ENCODE measurements at regions not wholly inside any gene's neighbourhood (a gene's known extent, or its start where the extent isn't known, plus 50 kb on each side); places are given as distances from the start of the nearest gene placed in this dataset.

DNA sequence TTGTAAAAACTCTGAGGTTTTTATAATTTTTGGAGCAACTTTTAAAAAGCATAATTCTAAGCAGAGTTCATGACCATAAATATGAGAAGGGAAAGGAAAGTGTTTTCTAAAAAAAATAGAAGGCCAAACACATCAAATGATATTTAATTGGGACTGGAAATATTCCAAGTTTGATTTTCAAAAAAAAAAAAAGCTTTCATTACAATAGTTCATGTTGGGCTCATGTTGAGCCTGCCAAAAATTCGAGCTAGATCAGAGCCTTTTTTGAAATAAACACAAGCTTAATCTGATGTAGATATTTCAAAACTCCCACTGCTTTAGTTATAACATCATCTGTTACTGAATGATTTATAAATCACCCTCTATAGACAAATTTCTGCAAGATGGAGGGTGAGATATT, 163.4 kb upstream of the DEFB112 start:
- TF ChIP-seq, protein P1, sequence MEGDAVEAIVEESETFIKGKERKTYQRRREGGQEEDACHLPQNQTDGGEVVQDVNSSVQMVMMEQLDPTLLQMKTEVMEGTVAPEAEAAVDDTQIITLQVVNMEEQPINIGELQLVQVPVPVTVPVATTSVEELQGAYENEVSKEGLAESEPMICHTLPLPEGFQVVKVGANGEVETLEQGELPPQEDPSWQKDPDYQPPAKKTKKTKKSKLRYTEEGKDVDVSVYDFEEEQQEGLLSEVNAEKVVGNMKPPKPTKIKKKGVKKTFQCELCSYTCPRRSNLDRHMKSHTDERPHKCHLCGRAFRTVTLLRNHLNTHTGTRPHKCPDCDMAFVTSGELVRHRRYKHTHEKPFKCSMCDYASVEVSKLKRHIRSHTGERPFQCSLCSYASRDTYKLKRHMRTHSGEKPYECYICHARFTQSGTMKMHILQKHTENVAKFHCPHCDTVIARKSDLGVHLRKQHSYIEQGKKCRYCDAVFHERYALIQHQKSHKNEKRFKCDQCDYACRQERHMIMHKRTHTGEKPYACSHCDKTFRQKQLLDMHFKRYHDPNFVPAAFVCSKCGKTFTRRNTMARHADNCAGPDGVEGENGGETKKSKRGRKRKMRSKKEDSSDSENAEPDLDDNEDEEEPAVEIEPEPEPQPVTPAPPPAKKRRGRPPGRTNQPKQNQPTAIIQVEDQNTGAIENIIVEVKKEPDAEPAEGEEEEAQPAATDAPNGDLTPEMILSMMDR (IDR thresholded peaks at IDR 0.05; ENCODE audit: low read depth, low read length), result no peak
- no peak for TF ChIP-seq EZH2phosphoT487 (IDR thresholded peaks at IDR 0.05; ENCODE audit: low read depth)
